ENCODE measurements at regions not wholly inside any gene's neighbourhood (a gene's known extent, or its start where the extent isn't known, plus 50 kb on each side); places are given as distances from the start of the nearest gene placed in this dataset.

GRCh38 chr1:4598561-4598960, 55.8 kb upstream of the AJAP1 start:
- DNase-seq: no peak

GRCh38 chr1:4599521-4599920, 54.9 kb upstream of the AJAP1 start:
- DNase-seq: no peak

- DNase-seq: no peak
These were observed 54.4 kb upstream of the AJAP1 start for GRCh38 chr1:4599951-4600481.

GRCh38 chr1:4600615-4601460, 53.6 kb upstream of the AJAP1 start:
- DNase-seq: no peak

GRCh38 chr1:4601941-4602340, 52.5 kb upstream of the AJAP1 start:
- no peak for DNase-seq

GRCh38 chr1:4602462-4603294, 51.7 kb upstream of the AJAP1 start:
- no peak for DNase-seq

GRCh38 chr1:4603295-4604110, 50.9 kb upstream of the AJAP1 start:
- DNase-seq: no peak
